ENCODE measurements at regions not wholly inside any gene's neighbourhood (a gene's known extent, or its start where the extent isn't known, plus 50 kb on each side); places are given as distances from the start of the nearest gene placed in this dataset.
"Not testable (repeated sequence)": the region's sequence is repeated elsewhere in the genome, so short reads cannot be mapped to it uniquely, and the experiment has no call there.

DNA sequence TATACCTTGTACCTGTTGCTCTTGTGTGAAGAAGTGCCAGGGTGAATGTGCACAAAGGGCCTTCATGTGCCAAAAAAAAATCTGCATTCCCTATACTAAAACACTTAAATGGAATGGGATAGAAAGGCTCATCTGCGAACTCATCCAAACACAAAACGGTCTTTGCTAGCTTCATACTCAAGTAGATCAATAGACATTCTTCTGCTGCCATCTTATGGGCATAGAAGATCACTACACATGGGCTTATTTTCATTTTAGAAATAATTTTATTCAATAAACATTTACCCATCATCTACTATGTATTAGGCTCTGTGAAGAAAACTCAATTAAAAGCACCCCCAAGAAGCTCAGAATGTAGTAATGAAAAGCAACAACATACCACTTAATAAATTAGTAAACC lies 693.1 kb downstream of the CDY1 start:
- TF ChIP-seq, protein P1, sequence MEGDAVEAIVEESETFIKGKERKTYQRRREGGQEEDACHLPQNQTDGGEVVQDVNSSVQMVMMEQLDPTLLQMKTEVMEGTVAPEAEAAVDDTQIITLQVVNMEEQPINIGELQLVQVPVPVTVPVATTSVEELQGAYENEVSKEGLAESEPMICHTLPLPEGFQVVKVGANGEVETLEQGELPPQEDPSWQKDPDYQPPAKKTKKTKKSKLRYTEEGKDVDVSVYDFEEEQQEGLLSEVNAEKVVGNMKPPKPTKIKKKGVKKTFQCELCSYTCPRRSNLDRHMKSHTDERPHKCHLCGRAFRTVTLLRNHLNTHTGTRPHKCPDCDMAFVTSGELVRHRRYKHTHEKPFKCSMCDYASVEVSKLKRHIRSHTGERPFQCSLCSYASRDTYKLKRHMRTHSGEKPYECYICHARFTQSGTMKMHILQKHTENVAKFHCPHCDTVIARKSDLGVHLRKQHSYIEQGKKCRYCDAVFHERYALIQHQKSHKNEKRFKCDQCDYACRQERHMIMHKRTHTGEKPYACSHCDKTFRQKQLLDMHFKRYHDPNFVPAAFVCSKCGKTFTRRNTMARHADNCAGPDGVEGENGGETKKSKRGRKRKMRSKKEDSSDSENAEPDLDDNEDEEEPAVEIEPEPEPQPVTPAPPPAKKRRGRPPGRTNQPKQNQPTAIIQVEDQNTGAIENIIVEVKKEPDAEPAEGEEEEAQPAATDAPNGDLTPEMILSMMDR (conservative IDR thresholded peaks at IDR 0.05): not testable (repeated sequence)
- not testable (repeated sequence) for TF ChIP-seq EZH2 (IDR thresholded peaks at IDR 0.05; ENCODE audit: low read depth)
